Retinal pigment epithelial cell (primary cell): ENCODE measurements at regions not wholly inside any gene's neighbourhood (a gene's known extent, or its start where the extent isn't known, plus 50 kb on each side); places are given as distances from the start of the nearest gene placed in this dataset.

ENCODE experiments used
- DNase-seq: peaks from one replicate; pipeline ENCODE4 v3.0.0-alpha.2; 2010; ENCODE audit warnings: low read depth
- H3K4me3 ChIP-seq: 2 replicates; pipeline ENCODE4 v1.5.1; 2011; ENCODE audit warnings: mild to moderate bottlenecking, low read length, control low read depth, moderate library complexity
- CTCF ChIP-seq: conservative IDR thresholded peaks from 2 replicates; pipeline ENCODE4 v1.5.1; 2011; ENCODE audit warnings: low read depth, low read length, control low read depth, inconsistent platforms

- no peak for TF ChIP-seq CTCF
- H3K4me3 ChIP-seq = no peak overlapping the region
- DNase-seq = no peak
Measured at GRCh38 chr2:45303417-45304202, 294.4 kb upstream of the SIX2 start.

GRCh38 chr2:45301307-45302277, 292.3 kb upstream of the SIX2 start:
- no peak overlapping the region for H3K4me3 ChIP-seq
- DNase-seq = no peak
- no peak for TF ChIP-seq CTCF

GRCh38 chr2:45300026-45300750, 290.9 kb upstream of the SIX2 start:
- no peak for DNase-seq
- no peak overlapping the region for H3K4me3 ChIP-seq
- TF ChIP-seq CTCF = no peak

GRCh38 chr2:45299361-45299760, 290.1 kb upstream of the SIX2 start:
- no peak overlapping the region for H3K4me3 ChIP-seq
- TF ChIP-seq CTCF = no peak
- DNase-seq = no peak

- DNase-seq = no peak
- no peak for TF ChIP-seq CTCF
Measured at GRCh38 chr2:45293182-45293581, 283.9 kb upstream of the SIX2 start.

GRCh38 chr2:45291296-45291701, 282.0 kb upstream of the SIX2 start:
- DNase-seq = no peak
- TF ChIP-seq CTCF = no peak
- no peak overlapping the region for H3K4me3 ChIP-seq

More at GRCh38 chr2:45293182-45293581, 283.9 kb upstream of the SIX2 start:
- H3K4me3 ChIP-seq = no peak overlapping the region
